Activated T-cell treated with anti-CD3 and anti-CD28 coated beads for 48 hours (primary cell): ENCODE measurements at regions not wholly inside any gene's neighbourhood (a gene's known extent, or its start where the extent isn't known, plus 50 kb on each side); places are given as distances from the start of the nearest gene placed in this dataset.
"Not testable (repeated sequence)": the region's sequence is repeated elsewhere in the genome, so short reads cannot be mapped to it uniquely, and the experiment has no call there.

ENCODE experiments used
- DNase-seq: peaks from one replicate; pipeline ENCODE4 v3.0.0-alpha.2; 2020; ENCODE audit warnings: low read depth

- no peak for DNase-seq
Observed at GRCh38 chr3:72535772-72536171, 312.5 kb downstream of the SHQ1 start.

DNA sequence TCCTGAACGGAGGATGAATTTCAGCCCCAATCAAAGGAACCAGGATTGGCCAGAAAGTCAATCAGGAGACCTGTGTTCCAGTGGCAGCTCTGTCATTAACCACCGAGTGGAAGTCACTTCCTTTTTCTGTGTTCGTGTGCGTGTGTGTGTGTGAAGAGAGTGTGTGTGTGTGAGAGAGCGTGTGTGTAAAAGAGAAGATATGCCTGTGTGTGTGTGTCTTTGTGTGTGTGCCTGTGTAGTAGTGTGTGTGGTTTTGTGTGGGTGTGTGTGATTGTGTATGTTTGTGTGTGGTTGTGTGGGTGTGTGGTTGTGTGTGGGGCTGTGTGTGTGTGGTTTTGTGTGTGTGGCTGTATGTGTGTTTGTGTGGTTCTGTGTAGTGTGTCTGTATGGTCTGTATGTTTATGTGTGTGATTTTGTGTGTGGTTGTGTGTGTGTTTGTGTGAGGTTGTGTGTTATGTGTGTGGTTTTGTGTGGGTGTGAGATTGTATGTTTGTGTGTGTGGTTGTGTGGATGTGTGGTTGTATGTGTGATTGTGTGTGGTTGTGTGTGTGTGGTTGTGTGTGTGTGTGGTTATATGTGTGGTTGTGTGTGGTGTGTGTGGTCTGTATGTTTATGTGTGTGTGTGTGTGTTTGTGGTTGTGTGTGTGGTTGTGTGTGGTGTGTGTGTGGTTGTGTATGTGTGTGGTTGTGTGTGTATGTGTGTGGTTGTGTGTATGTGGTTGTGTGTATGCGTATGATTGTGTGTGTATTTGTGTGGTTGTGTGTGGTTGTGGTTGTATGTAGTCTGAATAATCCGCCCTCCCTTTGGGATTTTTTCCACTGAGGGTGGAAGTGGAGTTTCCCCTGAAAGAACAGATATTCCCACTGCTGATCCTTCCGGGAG is 314.4 kb downstream of the SHQ1 start:
- DNase-seq: no peak

GRCh38 chr3:72530426-72530825 is 317.8 kb downstream of the SHQ1 start:
- no peak for DNase-seq

GRCh38 chr3:72529081-72529480 is 319.2 kb downstream of the SHQ1 start:
- no peak for DNase-seq

- DNase-seq: no peak
Observed at GRCh38 chr3:72523429-72524151, 324.7 kb downstream of the SHQ1 start.

- DNase-seq: peak; percentile 59
Observed at GRCh38 chr3:72520690-72521308, 327.4 kb downstream of the SHQ1 start.

- DNase-seq: no peak
Observed at GRCh38 chr3:72519946-72520604, 328.2 kb downstream of the SHQ1 start.

GRCh38 chr3:72517921-72518424 is 330.3 kb downstream of the SHQ1 start:
- no peak for DNase-seq

GRCh38 chr3:72517336-72517735 is 330.9 kb downstream of the SHQ1 start:
- DNase-seq: no peak

DNA sequence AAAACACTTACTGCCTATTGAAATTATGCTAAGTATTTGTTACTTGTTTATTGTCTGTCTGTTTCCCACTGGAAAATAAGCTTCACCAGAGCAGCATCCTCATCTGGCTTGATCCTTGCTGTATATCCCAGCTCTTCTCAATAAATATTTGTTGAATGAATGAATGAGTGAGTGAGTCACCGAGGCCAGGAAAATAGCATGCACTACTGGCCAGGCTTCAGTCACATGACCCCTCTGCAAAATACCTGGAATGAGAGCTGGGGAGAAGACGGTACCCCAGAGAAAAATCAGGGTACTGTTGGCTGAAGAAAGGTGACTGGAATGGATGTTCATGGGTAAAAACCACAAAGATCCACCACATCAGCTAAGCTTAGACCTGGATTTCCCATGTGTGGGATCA is 331.9 kb downstream of the SHQ1 start:
- no peak for DNase-seq

GRCh38 chr3:72515941-72516340 is 332.3 kb downstream of the SHQ1 start:
- no peak for DNase-seq

GRCh38 chr3:72515281-72515680 is 333.0 kb downstream of the SHQ1 start:
- no peak for DNase-seq

DNA sequence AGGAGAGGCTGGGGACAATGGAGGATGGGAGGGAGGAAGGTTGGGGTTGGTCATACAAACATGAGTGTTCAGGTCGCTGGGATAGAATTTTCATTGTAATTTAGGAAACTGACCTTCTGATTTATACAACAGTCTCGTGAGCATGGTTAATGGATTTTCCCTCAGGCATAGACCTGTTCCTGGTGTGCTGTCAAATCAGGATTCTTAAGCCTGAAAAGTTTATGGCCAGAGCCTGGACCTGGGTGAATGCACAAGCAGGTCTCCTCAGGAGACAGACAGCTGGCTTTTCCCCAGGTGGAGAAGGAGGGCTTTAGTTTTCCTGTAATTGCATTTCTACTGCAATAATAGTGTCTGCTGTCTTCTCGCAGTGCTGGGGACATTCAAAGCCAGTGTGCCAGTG is 338.0 kb downstream of the SHQ1 start:
- DNase-seq: no peak

DNA sequence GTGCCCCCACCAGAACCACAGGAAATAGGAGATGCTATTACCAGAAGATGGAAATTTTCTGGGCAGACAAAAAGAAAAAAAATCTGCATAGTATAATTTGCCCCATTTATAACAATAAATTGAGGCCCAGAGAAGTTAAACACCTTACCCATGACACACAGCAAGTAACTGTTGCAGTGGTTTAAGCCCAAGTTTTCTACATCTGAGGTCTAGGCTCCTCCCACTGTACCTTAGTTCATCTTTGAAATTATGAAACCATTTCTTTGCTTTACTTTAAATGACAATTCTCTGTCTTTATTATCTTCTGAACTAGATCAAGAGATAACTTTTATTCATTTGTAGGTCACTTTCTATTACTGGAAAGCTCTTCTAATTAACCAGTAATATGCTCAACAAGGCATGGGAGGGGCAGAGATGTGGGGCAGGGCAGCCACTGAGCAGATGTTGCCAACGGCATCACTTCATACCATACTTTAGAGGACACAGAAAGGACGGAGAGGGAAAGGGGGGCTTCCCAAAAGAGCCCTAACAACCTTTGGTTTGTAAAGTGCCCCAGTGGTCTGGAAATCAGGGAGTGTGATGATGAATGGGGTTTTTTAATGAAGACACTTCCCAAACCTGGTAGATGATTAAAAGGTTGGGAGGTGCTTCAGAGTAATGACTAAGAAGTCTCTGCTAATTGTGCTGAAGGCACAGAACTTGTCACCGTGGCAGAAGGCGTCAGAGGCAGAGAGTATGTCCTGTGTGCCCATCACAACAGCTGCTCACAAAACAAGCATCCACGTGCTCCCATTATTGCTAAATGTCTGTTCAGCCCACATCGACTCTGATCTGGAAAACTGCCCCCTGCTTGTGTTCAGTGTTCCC is 342.5 kb downstream of the SHQ1 start:
- no peak for DNase-seq

DNA sequence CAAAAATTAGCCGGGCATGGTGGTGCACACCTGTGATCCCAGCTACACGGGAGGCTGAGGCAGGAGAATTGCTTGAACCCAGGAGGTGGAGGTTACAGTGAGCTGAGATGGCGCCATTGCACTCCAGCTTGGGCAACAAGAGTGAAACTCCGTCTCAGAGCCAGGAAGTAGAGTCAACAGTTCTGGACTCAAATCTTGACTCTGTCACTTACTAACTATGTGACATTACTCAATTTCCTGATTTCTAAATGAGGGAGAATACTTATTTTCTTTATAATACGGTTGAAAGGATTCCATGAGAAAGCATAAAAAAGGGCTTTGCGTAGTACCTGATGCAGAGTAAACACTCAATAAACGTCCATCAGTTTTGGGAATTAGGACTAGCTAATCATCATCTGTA is 350.7 kb downstream of the SHQ1 start:
- not testable (repeated sequence) for DNase-seq

DNA sequence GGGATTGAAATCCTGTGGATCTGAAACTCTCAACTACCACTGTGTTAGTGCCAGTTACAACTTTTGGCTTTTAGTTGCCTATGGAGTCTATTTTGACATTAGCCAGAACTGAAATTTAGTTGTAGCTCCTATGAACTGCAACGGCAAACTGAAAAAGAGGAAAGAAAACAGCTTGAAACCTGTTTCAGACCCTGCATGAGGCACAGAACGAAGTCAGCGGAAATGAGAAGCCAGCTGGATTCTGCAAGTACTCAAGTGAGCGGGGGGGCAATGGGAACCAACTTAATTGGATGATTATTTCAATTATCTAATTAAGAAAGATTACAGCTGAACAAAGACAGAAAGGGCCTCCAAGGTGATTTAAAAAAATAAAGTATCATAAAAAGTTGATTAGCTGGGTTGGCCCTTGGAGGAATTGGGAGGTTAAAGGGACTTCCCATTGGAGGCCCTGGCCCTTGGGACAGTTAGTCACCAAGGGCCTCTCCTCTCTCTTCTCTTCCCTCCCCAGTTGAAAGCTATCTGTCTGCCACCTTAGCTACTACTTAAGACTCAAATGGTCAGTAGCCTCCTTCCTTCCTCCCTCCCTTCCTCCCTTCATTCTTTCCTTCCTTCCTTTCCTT is 352.1 kb downstream of the SHQ1 start:
- no peak for DNase-seq

DNA sequence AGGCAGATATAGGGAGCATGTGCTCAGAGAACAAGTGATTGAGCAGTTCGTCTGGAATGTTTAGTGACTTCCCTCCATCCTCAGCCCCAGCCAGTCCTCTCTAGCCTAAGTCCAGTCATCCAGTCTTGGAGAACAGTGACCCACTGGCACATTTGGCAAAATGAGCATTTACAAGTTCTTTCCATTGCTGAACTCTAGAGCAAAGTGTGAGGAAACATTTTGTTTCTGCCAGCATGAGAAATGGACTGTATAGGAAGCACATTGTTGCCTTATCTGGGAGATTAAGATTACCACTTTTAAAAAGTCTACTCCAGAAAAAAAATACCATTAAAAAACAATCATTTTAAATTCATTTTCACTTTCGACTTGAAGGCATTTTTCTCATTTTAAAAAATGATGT is 353.6 kb downstream of the SHQ1 start:
- no peak for DNase-seq

DNA sequence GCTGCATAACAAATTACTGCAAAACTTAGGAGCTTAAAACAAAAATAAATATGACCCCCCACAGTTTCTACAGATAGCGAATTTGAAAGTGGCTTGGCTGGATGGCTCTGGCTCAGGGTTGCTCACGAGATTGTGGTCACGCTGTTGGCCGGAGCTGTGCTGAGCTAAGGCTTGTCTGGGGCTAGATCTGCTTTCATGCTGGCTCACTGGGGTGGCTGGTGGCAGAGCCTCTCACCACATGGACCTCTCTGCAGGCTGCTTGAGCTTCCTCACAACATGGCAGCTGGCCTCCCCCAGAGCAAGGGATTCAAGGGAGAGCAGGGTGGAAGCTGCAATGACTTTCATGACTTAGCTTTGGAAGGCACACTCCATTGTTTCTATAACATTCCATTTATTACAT is 354.1 kb downstream of the SHQ1 start:
- no peak for DNase-seq

DNA sequence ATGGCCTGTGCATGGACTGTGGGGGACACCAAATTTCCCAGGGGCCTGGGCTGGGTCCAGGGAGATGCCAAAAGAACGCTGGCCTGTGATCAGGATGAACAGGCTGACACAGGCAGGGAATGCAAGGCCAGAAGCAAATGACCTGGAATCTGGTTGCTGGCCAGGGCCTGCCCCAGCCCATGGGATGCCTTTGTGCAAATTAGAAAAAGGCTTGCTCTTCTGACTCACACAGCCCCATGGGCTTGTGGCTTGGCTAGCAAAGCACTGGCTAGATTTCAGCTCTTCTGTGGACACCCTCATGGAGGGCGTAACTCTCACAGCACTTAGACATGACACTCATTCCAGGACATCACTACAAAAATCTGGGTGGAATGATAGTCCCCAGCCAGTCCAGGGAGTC is 356.0 kb downstream of the SHQ1 start:
- DNase-seq: no peak

DNA sequence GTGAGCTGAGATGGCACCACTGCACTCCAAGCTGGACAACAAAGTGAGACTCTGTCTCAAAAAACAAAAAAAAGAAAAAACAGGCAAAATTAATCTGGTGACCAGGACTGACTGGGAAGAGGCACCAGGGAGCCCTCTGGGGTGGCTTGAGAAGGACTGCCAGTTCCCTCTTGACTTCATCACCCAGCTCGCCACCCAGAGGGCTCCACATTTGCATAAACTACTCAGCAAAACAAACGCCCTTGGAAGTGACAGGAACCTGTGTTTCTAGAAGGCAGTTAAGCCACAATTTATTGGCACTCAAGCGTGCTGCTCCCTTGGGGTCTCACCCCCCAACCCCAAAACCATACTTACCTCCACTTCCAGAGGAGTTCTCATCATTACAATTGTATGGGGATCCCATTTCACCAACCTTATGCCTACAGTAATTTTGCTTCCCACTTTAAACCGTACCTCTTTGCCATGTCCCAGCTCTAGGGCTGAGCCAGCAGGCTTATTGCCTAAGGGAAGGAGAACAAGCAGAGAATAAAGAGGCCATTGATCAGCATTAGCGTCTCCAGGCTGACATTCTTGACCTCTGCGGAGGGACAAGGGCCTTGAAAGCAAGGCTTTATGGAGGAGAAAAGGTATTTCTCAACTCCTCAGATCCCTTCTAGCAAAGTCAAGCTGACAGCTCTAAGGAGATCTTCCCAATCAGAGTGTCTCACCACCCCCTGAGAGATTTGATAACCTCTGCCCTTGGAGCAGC is 357.4 kb downstream of the SHQ1 start:
- DNase-seq: no peak
